MG63 (cell line): ENCODE measurements at regions not wholly inside any gene's neighbourhood (a gene's known extent, or its start where the extent isn't known, plus 50 kb on each side); places are given as distances from the start of the nearest gene placed in this dataset.

Experiments
- DNase-seq: peaks from one replicate; pipeline ENCODE4 v3.0.0-alpha.2; 2020
- H3K27me3 ChIP-seq: fragments of 250-450 bp; sonication (Bioruptor Pico); 2 replicates; pipeline ENCODE4 v1.5.1; 2020; ENCODE audit warnings: mild to moderate bottlenecking, moderate library complexity
- H3K36me3 ChIP-seq: fragments of 250-450 bp; sonication (Bioruptor Pico); 2 replicates; pipeline ENCODE4 v1.5.1; 2020; ENCODE audit warnings: mild to moderate bottlenecking, moderate library complexity
- H3K4me3 ChIP-seq: fragments of 250-450 bp; sonication (Bioruptor Pico); 2 replicates; pipeline ENCODE4 v1.5.1; 2020; ENCODE audit warnings: mild to moderate bottlenecking, moderate library complexity
- H3K9me3 ChIP-seq: fragments of 250-450 bp; sonication (Bioruptor Pico); 2 replicates; pipeline ENCODE4 v1.5.1; 2020; ENCODE audit warnings: mild to moderate bottlenecking, moderate library complexity

DNA sequence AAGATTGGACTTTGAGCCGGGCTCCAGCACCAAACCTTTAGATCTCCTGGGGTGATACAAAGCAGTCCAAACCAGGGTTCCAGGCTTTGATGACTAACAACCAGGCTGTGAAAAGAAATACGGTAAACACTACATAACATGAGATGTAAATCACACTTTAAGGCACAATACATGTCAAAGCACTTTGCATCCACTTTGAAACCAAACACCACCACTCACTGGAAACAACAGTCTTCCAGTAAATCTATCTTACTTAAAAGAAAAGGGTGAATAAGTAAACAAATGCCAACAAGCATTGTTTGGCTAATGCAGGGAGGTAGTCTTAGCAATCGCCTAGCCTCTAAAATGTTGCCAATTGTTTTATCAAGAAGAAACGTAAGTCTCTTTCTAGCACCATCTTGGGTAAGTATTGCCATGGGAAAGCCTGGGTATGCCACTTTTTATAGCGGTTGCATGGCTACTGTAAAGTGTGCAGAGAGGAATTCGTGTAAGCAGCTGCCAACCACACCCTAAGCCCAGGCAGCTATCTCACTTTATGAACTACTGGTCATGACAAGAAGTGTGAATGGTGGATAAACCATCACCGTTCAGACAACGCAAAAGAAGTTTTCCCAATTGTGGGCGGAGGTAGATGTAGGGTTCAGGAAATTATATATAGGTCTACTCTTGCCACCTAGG is 267.4 kb upstream of the PSMD7 start:
- H3K9me3 ChIP-seq = no peaks in the 10 kb centered on the region
- no peak for DNase-seq

DNA sequence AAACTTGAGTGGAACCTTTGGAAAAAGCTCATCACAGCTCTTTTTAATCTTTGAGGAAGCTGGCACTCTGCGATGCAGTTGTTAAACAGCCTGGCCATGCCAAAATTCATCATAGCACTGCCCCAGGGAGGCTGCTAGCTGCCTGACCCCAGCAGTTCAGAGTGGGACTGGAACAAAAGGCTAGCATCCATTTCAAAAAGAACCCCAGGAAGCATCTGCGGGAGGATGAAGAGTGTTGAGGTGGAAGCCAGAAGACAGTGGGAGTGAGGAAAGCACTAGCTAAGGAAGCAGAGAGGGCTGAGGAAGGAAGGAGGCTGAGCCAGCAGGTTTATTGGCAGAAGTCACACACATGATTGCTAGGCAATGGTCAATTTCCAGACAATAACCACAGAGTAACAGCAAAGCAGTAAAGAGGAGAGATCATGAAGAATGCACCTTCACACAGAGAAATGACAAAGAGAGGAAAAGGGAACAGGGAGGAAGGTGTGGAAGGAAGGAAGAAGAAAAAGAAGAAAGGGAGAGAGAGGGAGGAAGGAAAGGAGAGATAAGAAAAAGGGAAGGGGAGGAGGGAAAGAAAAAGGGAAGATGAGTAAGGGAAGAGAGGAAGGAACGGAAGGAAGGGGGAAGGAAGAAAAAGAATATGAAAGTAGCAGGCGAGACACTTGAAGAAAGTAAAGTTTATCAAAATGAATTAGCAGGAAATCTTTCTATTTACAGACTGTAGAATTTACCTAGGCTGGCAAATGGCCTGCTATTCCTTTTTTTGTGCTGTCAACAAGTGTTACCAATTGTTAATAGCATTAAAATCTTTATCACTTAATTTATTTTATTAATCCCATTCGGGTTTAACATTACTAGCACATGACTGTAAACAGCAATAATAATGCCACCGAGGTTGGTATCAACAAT is 270.0 kb upstream of the PSMD7 start:
- Histone ChIP-seq H3K9me3 (no peaks in the 10 kb centered on the region), H3K36me3 (no peaks in the 10 kb centered on the region), H3K4me3 (no peak overlapping the region), H3K27me3 (no peaks in the 10 kb centered on the region)
- DNase-seq = no peak

More for the DNA sequence above, 267.4 kb upstream of the PSMD7 start:
- Histone ChIP-seq H3K27me3 (no peaks in the 10 kb centered on the region), H3K4me3 (no peak overlapping the region), H3K36me3 (no peaks in the 10 kb centered on the region)

DNA sequence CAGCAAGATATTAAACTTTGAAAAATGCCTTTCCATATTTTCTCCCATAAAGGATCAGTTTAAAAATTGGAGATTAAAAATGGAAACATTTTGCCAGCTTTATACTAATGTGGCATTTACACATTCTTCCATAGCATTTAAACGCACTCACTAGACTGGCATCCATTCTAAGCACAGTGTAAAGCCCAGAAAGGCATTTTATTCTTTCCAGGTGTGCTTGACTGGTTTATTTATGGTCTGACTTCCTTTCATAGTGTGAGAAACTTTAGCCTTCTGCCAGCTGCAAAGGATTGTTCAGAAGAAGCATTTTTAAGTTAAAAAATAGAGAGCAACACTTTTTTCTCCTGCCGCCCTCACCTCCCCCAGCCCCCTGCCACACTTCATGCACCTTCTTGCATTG is 271.7 kb upstream of the PSMD7 start:
- H3K9me3 ChIP-seq = no peaks in the 10 kb centered on the region
- no peaks in the 10 kb centered on the region for H3K27me3 ChIP-seq
- H3K4me3 ChIP-seq = no peak overlapping the region
- no peak for DNase-seq
- no peaks in the 10 kb centered on the region for H3K36me3 ChIP-seq

DNA sequence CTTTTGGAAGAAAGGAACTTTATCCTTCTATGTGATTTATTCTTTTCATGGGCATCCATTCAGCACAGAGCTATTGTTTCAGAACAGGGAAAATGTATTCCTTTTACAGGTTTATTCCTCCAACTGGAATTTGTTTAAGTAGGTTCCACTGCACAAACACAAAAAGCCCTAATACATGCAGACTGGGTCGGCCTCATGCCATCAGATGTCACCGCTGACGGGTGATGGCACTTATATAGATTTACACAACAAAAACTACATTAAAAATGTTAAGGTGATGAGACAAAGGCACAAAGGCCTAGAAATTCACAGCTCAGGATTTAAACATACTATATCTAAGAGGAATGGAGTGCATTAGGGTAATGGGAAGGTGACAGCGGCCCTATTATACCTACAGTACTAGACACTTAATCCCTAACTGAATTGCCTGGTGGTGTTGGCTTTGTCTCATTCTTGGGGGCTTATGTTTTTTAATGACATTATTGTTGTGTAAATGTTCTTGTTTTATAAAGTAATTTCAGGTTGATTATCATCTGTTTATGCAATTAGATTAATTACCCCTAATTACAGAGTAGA is 276.4 kb upstream of the PSMD7 start:
- Histone ChIP-seq H3K36me3 (no peaks in the 10 kb centered on the region), H3K4me3 (no peak overlapping the region), H3K27me3 (no peaks in the 10 kb centered on the region), H3K9me3 (no peaks in the 10 kb centered on the region)
- DNase-seq = no peak

DNA sequence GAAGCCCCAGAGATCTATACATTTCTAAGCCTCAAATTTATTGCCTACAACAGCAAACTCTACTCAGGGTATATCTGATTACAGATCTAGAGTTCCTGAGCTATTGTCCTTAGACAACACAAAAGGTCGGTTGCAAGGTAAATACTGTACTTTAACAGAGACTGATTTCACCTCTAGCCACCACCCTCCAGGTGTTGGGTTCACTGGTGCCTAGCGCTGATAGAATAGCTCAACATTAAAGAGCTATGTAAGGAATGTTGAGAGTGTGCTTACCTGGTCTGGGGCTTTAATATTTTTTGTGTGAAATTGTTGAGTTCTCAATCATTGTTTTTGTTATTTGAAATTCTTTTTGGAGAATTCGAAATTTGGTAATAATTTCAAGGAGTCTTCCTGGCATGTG is 277.0 kb upstream of the PSMD7 start:
- Histone ChIP-seq H3K4me3 (no peak overlapping the region), H3K27me3 (no peaks in the 10 kb centered on the region), H3K36me3 (no peaks in the 10 kb centered on the region), H3K9me3 (no peaks in the 10 kb centered on the region)
- DNase-seq = no peak

DNA sequence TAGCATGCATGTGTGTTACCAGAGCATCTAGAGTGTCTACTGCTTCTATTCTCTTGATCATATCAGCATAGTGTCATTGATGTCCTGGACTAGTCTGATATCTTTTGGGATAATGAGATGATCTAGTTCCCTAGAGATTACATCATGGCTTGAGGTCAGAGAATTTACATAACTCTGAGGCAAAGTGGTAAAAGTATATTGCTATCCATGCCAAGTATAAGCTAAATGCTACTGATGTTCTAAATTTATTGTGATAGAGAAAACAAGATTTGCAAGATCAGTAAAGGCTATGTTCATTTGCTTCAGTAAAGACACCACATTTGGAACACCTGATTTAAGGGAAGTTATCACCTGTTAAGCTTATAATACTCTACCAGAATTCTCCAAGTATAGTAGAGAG is 280.7 kb upstream of the PSMD7 start:
- DNase-seq = no peak
- Histone ChIP-seq H3K27me3 (no peaks in the 10 kb centered on the region), H3K36me3 (no peaks in the 10 kb centered on the region), H3K9me3 (no peaks in the 10 kb centered on the region), H3K4me3 (no peak overlapping the region)

DNA sequence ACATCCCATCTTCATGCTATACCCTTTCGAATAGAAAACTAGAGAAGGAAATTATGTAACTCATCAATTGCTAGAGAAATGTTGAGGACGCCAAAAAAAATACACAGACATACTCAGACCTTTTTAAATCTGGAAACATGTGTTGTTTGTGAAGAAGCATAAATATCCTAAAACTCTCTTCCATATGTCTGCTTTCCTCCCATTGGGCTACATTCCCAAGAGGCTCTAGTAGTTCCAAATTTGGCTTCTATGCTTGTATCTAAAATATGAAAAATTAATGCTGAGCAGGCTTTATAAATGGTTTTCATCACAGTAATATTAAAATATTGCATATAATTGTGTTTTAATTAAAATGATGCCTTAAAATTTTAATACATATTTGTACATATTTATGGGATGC is 297.9 kb upstream of the PSMD7 start:
- DNase-seq = no peak
- H3K9me3 ChIP-seq = no peaks in the 10 kb centered on the region
- H3K4me3 ChIP-seq = no peak overlapping the region
- H3K36me3 ChIP-seq = no peaks in the 10 kb centered on the region
- no peaks in the 10 kb centered on the region for H3K27me3 ChIP-seq

DNA sequence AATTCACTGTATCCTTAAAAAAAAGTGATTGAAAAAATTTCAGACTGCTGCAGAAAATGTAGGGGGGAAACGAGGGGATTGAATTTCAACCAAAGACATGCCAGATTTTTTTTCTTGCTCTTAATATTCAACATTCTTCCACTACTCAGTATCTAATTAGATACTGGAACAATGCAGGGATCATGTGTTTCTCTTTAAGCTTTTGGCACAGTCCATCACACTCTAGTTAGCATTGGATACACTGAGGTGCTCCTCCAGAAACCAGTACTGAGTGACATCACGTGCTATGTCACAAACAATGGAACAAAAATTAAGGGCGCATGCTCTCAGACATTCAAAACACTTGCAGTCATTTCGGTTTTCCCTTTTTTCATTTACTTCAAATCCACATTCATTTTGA is 298.6 kb upstream of the PSMD7 start:
- DNase-seq = no peak
- Histone ChIP-seq H3K4me3 (no peak overlapping the region), H3K9me3 (no peaks in the 10 kb centered on the region), H3K36me3 (no peaks in the 10 kb centered on the region), H3K27me3 (no peaks in the 10 kb centered on the region)

DNA sequence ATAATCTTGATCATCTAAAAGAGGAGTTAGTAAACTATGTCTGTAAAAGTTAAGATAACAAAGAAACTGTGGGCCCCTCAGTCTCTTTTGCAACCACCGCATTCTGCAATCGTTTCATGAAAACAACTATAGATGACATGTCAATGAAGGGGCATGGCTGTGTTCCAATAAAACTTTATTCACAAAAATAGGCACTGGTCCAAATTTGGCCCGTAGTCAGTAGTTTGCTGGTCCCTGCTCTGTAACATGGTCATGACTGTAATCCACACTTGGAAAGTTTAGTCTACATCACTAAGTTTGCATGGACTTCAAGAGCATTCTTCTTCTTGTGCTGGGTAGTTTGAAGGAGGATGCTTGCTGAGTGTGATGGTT is 299.3 kb upstream of the PSMD7 start:
- no peaks in the 10 kb centered on the region for H3K9me3 ChIP-seq
- no peaks in the 10 kb centered on the region for H3K36me3 ChIP-seq
- H3K4me3 ChIP-seq = no peak overlapping the region
- DNase-seq = no peak
- H3K27me3 ChIP-seq = no peaks in the 10 kb centered on the region

DNA sequence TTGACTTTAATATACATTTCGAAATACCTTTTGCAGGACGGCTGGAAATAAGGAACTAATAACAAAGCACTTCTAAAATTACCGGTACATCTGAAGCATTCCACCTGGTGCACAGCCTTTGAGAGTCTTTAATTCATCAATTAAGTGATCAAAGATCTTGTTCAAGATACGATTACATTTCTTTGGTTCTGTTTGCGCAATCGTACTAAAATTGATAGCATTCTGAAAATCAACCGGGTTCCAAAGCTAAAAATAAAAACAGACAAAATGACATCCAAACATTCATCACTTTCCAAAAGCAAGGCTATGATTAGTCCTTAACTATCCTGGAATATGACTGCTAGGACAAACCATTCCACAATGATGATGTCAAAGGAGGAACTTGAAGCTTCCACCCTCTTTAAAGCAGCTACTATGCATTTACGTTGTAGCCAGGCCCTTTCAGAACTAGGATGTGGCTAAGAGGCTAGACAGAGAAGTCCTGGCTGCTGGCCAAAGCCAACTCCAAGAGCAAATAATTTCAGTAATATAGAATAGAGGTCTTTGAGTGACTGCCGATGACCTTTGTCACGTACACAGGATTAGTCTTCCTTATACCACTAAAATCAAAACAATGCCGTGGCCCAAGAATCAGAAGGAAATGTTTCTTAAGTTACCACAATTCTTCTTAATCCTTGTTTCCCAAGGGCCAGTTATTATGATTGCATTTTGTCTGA is 299.8 kb upstream of the PSMD7 start:
- Histone ChIP-seq H3K36me3 (no peaks in the 10 kb centered on the region), H3K9me3 (no peaks in the 10 kb centered on the region), H3K4me3 (no peak overlapping the region), H3K27me3 (no peaks in the 10 kb centered on the region)
- no peak for DNase-seq

DNA sequence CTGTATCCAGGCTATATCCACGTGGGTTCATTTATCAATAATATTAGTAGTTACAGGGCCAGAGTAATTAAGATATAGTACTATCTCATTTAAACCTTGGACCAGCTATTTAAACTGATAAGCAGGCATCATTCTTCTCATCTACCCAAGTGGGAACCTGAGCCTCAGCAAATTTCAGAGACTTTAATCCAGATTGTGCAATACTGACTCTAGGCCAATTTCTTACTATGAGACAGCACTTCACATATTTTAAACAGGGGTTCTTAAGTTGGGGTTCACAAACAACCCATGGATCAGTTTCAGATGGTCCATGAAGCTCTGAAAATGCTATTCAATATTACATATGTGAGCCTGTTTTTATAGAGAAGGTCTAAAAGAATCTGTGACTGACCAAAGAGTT is 302.7 kb upstream of the PSMD7 start:
- no peak for DNase-seq
- Histone ChIP-seq H3K4me3 (no peak overlapping the region), H3K9me3 (no peaks in the 10 kb centered on the region), H3K27me3 (no peaks in the 10 kb centered on the region), H3K36me3 (no peaks in the 10 kb centered on the region)

DNA sequence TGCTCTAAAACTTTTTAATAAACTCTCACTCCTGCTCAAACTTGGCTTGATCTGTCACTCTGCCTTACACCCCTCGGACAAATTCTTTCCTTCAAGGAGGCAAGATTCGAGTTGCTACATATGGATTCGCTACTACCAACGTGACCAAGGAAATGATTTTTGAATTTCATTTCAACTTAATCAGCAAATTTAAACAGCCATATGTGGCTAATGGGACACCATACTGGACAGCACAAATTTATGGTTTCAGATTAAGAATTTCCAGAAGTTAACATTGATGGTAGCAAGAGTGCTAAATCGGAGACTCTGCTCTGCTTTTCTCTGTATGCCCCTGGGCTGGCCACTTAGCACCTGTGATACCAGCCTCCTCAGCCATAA is 318.2 kb upstream of the PSMD7 start:
- H3K9me3 ChIP-seq = no peaks in the 10 kb centered on the region
- H3K27me3 ChIP-seq = no peaks in the 10 kb centered on the region
- no peak for DNase-seq
- H3K4me3 ChIP-seq = no peak overlapping the region
- no peaks in the 10 kb centered on the region for H3K36me3 ChIP-seq

DNA sequence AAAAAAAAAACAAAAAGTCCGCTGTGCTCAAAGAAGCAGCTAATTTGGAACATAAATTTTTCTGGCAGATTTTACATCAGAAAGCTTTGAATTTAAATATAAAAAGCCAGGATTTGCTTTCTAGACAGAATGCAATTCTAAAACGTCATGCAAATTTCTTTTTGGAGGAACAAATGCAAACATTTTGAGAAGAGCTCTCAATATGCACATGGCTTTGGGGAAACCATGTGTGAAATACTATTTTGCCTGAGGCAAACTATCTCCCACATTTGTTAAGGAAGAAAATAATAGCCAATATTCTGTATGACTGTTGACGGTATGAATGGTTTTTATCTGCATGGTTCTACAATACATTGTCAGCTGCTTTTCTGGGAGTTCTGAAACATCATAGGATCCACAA is 320.0 kb upstream of the PSMD7 start:
- no peaks in the 10 kb centered on the region for H3K27me3 ChIP-seq
- H3K4me3 ChIP-seq = no peak overlapping the region
- H3K9me3 ChIP-seq = no peaks in the 10 kb centered on the region
- H3K36me3 ChIP-seq = no peaks in the 10 kb centered on the region
- no peak for DNase-seq

DNA sequence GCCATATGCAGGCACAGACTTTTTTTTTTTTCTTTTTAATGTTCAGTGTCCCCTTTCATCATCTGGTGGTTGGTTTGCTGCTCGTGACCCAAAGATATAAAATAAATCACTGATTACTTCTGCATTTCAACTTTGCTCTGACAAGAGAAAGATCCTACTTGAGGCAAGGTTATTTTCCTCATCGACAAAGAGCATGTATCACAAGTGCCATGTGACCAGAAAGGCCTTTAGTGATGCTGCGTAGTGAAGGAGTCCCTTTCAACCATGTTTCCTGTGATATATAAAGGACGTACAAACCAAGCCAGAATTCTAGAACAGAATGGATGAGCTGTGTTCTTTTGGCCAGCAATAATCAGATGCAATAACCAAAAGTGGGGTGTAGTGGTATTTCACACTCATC is 323.4 kb upstream of the PSMD7 start:
- Histone ChIP-seq H3K9me3 (no peaks in the 10 kb centered on the region), H3K36me3 (no peaks in the 10 kb centered on the region), H3K4me3 (no peak overlapping the region), H3K27me3 (no peaks in the 10 kb centered on the region)
- DNase-seq = no peak

DNA sequence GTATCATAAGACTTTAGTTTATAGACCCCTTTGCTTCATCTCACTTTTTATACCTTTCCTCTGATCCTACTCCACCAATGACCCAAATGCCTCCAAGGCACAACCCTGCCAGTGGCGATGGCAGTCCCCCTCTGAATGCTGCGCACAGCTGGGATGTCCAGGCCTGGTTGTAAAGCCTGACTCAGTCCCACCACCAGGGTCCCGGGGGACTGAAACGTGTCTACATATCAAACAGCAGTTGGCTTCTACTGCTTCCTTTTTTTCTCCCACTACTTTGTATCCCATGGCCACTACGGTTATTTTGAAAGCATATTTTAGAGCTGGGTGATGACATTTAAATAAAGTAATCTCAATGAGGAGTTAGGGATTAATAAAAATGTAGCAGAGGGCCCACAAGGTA is 329.8 kb upstream of the PSMD7 start:
- no peak for DNase-seq
- no peak overlapping the region for H3K4me3 ChIP-seq
- no peaks in the 10 kb centered on the region for H3K27me3 ChIP-seq
- H3K9me3 ChIP-seq = no peaks in the 10 kb centered on the region
- H3K36me3 ChIP-seq = no peaks in the 10 kb centered on the region

DNA sequence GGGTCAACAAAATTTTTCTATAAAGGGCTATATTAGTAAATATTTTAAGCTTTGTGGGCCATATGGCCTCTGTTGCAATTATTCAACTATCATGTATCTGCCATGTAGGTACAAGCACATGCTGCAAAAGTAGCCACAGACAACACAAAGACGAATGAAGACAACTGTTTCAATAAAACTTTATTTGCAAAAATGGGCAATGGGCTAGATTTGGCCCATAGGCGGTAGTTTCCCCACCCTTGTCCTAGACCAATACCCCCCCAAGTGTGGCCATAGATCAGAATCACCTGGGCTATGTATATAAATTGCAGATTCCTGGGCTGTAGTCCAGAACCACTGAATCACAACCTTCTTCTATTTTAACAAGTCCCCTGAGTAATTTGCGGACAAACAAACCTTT is 331.0 kb upstream of the PSMD7 start:
- no peaks in the 10 kb centered on the region for H3K9me3 ChIP-seq
- H3K27me3 ChIP-seq = no peaks in the 10 kb centered on the region
- no peak overlapping the region for H3K4me3 ChIP-seq
- no peaks in the 10 kb centered on the region for H3K36me3 ChIP-seq
- DNase-seq = no peak
